ENCODE measurements at regions not wholly inside any gene's neighbourhood (a gene's known extent, or its start where the extent isn't known, plus 50 kb on each side); places are given as distances from the start of the nearest gene placed in this dataset.

DNA sequence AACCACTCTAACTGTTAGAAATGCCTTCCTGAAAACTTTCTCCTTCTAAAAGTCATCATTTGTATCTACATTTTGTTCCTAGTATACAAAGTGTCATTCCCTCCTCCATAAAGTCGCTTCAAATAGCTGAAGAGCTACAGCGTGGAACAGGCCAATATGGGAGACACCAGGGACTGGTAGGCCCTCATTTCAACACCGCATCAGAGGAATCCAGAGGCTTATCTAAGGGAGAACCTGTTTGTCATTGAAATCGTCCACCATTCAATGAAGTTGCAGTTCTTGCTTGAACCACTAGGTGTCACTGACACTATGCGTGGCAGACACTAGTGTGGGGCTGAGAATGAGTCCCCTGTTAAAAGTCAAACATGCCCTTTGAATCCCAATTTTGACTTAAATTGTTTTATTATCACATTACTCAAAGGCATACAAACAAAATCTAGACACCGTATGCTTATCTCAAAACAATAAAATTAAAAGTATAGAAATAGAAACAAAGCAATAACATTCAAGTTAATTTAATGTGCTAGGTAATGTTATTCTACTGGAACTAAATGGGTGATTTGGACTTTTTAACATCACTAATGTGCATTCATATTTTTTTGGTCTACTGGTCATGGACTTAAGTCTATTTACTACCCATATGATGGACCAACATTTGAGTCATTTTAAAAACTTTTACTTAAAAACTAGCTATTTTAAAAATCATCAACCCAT is 182.3 kb downstream of the FCRL5 start:
- TF ChIP-seq POLR2A (IDR thresholded peaks at IDR 0.05) (no peak), CTCF (IDR thresholded peaks at IDR 0.05) (peak in 1 of 3 donors; percentile 18), EP300 (IDR thresholded peaks at IDR 0.05) (no peak)
